ENCODE measurements at regions not wholly inside any gene's neighbourhood (a gene's known extent, or its start where the extent isn't known, plus 50 kb on each side); places are given as distances from the start of the nearest gene placed in this dataset.

DNA sequence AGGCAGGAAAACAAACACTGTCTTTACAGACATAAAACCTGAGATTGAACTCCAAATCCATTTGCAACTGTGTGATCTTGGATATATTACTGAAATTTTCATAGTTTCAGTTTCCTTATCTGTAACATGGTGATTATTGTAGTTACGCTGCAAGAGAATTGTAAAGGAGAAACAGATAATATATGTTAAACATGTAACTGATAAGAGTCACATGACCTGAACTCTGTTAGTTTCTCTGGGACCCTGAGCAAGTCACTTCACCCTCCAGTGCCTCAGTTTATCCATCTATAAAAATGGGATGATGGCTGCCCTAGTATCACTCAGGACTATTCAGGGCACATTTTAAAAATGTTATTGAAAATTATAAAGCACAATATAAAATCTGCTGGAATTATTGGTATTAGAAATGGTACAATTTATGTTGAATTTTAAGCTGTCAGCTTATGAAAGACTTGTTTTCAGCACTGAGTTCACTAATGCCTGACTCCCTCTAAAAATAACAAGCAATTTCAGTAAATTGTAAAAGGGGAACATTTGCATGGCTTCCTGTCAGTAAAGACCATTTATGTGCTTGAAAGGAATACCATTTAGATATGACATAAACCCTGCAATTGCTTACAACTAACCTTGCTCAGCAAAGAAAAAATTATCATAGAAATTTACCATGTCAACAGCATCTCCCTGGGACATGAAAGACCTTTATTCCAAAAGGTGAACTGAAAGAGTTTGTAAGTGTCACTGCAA, 393.5 kb downstream of the RAD51AP2 start:
- no peaks in the 10 kb centered on the region for H3K36me3 ChIP-seq (replicated peaks in 1 of 2; ENCODE audit: control extremely low read depth in 1 of 2, control insufficient read depth in 1 of 2, extremely low read depth in 1 of 2, insufficient read depth in 2 of 2, low read length in 1 of 2)
- WGBS (ENCODE audit: insufficient coverage), result no CpG with 5 or more reads among the region's 1 CpG
- TF ChIP-seq, protein P1, sequence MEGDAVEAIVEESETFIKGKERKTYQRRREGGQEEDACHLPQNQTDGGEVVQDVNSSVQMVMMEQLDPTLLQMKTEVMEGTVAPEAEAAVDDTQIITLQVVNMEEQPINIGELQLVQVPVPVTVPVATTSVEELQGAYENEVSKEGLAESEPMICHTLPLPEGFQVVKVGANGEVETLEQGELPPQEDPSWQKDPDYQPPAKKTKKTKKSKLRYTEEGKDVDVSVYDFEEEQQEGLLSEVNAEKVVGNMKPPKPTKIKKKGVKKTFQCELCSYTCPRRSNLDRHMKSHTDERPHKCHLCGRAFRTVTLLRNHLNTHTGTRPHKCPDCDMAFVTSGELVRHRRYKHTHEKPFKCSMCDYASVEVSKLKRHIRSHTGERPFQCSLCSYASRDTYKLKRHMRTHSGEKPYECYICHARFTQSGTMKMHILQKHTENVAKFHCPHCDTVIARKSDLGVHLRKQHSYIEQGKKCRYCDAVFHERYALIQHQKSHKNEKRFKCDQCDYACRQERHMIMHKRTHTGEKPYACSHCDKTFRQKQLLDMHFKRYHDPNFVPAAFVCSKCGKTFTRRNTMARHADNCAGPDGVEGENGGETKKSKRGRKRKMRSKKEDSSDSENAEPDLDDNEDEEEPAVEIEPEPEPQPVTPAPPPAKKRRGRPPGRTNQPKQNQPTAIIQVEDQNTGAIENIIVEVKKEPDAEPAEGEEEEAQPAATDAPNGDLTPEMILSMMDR (IDR thresholded peaks at IDR 0.05), result no peak
- H2AFZ ChIP-seq (ENCODE audit: insufficient read depth, low read depth, low read length, poor library complexity, severe bottlenecking), result peak overlapping the region; percentile 47
- peaks cover 32 to 38% of the 10 kb centered on the region in 2 donors for H3K4me1 ChIP-seq (ENCODE audit: control insufficient read depth in 2 of 2, insufficient read depth in 2 of 2, low read length in 2 of 2)
- no peak for DNase-seq
- H3K9me3 ChIP-seq (ENCODE audit: control extremely low read depth in 1 of 3, control insufficient read depth in 2 of 3, insufficient read depth in 1 of 3, low read length in 2 of 3), result no peaks in the 10 kb centered on the region
- H3K79me2 ChIP-seq (ENCODE audit: control insufficient read depth, insufficient read depth, low read length), result no peaks in the 10 kb centered on the region
- no peaks in the 10 kb centered on the region for H3K27me3 ChIP-seq (replicated peaks in 1 of 4; ENCODE audit: control extremely low read depth in 1 of 4, control insufficient read depth in 3 of 4, insufficient read depth in 4 of 4, low read length in 3 of 4)
- CTCF ChIA-PET, result interaction anchor here (0.9 to 1.3 kb wide), 3 partner anchors 36 to 351 kb away, joined by 3 read pairs; no protein-coding TSS in a partner anchor
- Mint-ChIP-seq H3K4me1 (peaks cover 3% of the 10 kb centered on the region), H3K4me3 (no peak overlapping the region), H3K27ac (no peak overlapping the region), H3K9me3 (ENCODE audit: insufficient read depth) (no peaks in the 10 kb centered on the region), H3K27me3 (no peaks in the 10 kb centered on the region)
- H3K9ac ChIP-seq (ENCODE audit: low read length), result peak overlapping the region; percentile 45
- ATAC-seq (ENCODE audit: low read depth), result peak; percentile 31
- peak overlapping the region; percentile 61 for H3K4me2 ChIP-seq (replicated peaks; ENCODE audit: low read depth, low read length, poor library complexity, severe bottlenecking)
- intact Hi-C loops (cut with micrococcal nuclease), result loop anchor here (2.0 to 10.0 kb wide), 3 partner anchors 16 to 710 kb away; no protein-coding TSS in a partner anchor
- POLR2A ChIA-PET, result interaction anchor here (1.2 kb wide), 1 partner anchor 53 kb away, joined by 3 read pairs; no protein-coding TSS in a partner anchor
- peak overlapping the region; percentile 11 to 22 for H3K27ac ChIP-seq (ENCODE audit: low read length in 2 of 2)
- H3K4me3 ChIP-seq (ENCODE audit: control extremely low read depth in 1 of 5, extremely low read depth in 1 of 5, insufficient read depth in 1 of 5, low read depth in 2 of 5, low read length in 4 of 5), result peak overlapping the region in 3 of 5 experiments; percentile 4 to 54 (median 14)
- H4K20me1 ChIP-seq (ENCODE audit: control insufficient read depth, insufficient read depth, low read length, poor library complexity, severe bottlenecking), result no peaks in the 10 kb centered on the region

DNA sequence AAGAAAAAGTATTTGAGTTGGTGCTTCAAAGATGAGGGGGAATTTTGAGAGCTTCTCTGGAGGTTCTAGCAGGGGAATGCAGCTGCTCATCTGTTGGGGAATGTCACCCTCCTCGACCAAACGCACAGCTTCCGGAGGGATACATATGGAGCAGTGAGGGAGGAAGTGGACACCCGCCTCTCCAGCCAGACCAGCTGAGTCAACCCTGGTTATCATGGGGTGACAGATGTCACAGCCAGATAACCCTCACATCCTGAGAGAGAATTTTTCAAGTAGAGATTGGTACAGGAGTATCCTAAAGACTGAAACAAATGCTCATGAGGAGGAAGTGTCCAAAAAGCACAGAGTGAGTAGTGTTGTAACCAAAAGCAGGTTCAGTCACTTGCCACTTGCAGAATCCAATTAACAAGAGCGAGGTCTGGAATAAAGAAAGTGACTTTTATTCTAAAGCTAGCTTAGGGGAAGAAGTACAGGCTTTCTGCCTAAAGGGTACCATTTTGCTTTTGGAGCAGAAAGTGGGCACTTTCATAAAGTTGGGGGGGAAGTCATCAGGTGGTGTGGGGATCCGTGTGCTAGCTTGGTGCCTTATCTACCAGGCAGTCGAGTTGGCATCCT, 395.2 kb downstream of the RAD51AP2 start:
- H3K4me2 ChIP-seq (replicated peaks; ENCODE audit: low read depth, low read length, poor library complexity, severe bottlenecking), result no peak overlapping the region
- no peaks in the 10 kb centered on the region for H4K20me1 ChIP-seq (ENCODE audit: control insufficient read depth, insufficient read depth, low read length, poor library complexity, severe bottlenecking)
- no peak overlapping the region for H3K27ac ChIP-seq (ENCODE audit: low read length in 2 of 2)
- CTCF ChIA-PET, result interaction anchor here (0.6 to 1.0 kb wide), 2 partner anchors 8 to 20 kb away, joined by 3 read pairs; no protein-coding TSS in a partner anchor
- H3K36me3 ChIP-seq (replicated peaks in 1 of 2; ENCODE audit: control extremely low read depth in 1 of 2, control insufficient read depth in 1 of 2, extremely low read depth in 1 of 2, insufficient read depth in 2 of 2, low read length in 1 of 2), result no peaks in the 10 kb centered on the region
- H3K27ac Mint-ChIP-seq, result peak overlapping the region; percentile 57
- DNase-seq (no peak), ATAC-seq (ENCODE audit: low read depth) (peak; percentile 39)
- peaks cover 32 to 38% of the 10 kb centered on the region in 2 donors for H3K4me1 ChIP-seq (ENCODE audit: control insufficient read depth in 2 of 2, insufficient read depth in 2 of 2, low read length in 2 of 2)
- H3K9ac ChIP-seq (ENCODE audit: low read length), result no peak overlapping the region
- H3K9me3 Mint-ChIP-seq (ENCODE audit: insufficient read depth), result no peaks in the 10 kb centered on the region
- H3K4me3 ChIP-seq (ENCODE audit: control extremely low read depth in 1 of 5, extremely low read depth in 1 of 5, insufficient read depth in 1 of 5, low read depth in 2 of 5, low read length in 4 of 5), result no peak overlapping the region
- no peaks in the 10 kb centered on the region for H3K9me3 ChIP-seq (ENCODE audit: control extremely low read depth in 1 of 3, control insufficient read depth in 2 of 3, insufficient read depth in 1 of 3, low read length in 2 of 3)
- no peak overlapping the region for H3K4me3 Mint-ChIP-seq
- H3K79me2 ChIP-seq (ENCODE audit: control insufficient read depth, insufficient read depth, low read length), result no peaks in the 10 kb centered on the region
- H2AFZ ChIP-seq (ENCODE audit: insufficient read depth, low read depth, low read length, poor library complexity, severe bottlenecking), result peak overlapping the region; percentile 8
- WGBS (ENCODE audit: insufficient coverage), result 21% methylated on average over 7 of the region's 7 CpGs
- peaks cover 6% of the 10 kb centered on the region for H3K4me1 Mint-ChIP-seq
- intact Hi-C loops (cut with micrococcal nuclease), result loop anchor here (10.0 kb wide), 2 partner anchors 58 to 712 kb away; no protein-coding TSS in a partner anchor
- no peaks in the 10 kb centered on the region for H3K27me3 Mint-ChIP-seq
- POLR2A ChIA-PET, result no interaction called here
- H3K27me3 ChIP-seq (replicated peaks in 1 of 4; ENCODE audit: control extremely low read depth in 1 of 4, control insufficient read depth in 3 of 4, insufficient read depth in 4 of 4, low read length in 3 of 4), result no peaks in the 10 kb centered on the region
- TF ChIP-seq, protein P1 (IDR thresholded peaks at IDR 0.05), result no peak
- no peak for TF ChIP-seq EZH2 (IDR thresholded peaks at IDR 0.05; ENCODE audit: borderline replicate concordance, insufficient read depth, low read depth, low read length, poor library complexity, severe bottlenecking)
